ENCODE measurements at regions not wholly inside any gene's neighbourhood (a gene's known extent, or its start where the extent isn't known, plus 50 kb on each side); places are given as distances from the start of the nearest gene placed in this dataset.

DNA sequence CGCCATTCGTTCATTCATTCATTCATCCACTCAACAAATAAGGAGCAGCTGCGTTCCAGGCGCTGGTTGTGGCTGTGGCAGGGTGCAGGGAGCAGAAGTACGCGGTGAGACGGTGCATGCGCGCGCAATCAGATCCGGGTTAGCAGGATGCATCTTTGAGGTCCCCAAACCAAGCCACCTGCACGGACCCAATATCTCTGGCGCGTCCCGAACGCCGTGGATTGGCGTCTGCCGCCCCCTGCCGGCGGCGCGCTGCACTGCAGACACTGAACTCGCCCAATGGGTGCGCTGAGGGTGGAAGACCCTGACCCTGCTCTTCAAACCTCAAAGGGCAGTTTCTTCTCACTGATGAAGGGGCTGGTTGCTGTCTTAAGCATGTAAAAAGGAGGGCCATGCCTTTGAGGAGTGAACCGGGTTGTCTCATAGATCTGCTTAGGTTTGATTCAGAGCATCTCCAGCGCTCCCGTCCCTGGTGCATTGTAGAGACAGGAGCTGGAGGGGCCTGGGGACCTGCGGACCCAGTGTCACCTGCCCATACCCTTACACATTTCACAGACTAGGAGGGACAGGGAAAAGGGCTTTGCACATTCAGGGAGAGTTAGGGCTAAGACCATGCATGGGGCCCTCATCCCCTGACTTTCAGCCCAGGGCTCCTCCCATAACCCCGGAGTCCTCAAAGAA, 102.5 kb downstream of the RAMP3 start:
- Histone ChIP-seq H3K27ac (ENCODE audit: insufficient read depth, low read length) (no peak overlapping the region), H3K9me3 (ENCODE audit: control insufficient read depth, insufficient read depth, low read depth, low read length) (no peaks in the 10 kb centered on the region), H4K20me1 (ENCODE audit: control insufficient read depth, extremely low read depth, insufficient read depth, low read length) (no peaks in the 10 kb centered on the region), H3K4me2 (ENCODE audit: extremely low read depth, insufficient read depth, low read length) (no peak overlapping the region), H3K36me3 (ENCODE audit: control insufficient read depth, insufficient read depth, low read length) (no peaks in the 10 kb centered on the region), H3K27me3 (ENCODE audit: control insufficient read depth, insufficient read depth, low read length) (peaks cover 3% of the 10 kb centered on the region), H2AFZ (ENCODE audit: low read length) (no peak overlapping the region), H3K9ac (ENCODE audit: insufficient read depth, low read length) (no peak overlapping the region), H3K79me2 (ENCODE audit: control insufficient read depth, insufficient read depth, low read length) (no peaks in the 10 kb centered on the region), H3K4me1 (ENCODE audit: control insufficient read depth, extremely low read depth, insufficient read depth, low read length) (no peaks in the 10 kb centered on the region), H3K4me3 (replicated peaks in 1 of 4; ENCODE audit: control extremely low read depth in 1 of 4, insufficient read depth in 1 of 4, low read depth in 3 of 4, low read length in 4 of 4) (no peak overlapping the region)
- peak; percentile 3 to 18 for DNase-seq (ENCODE audit: low read depth in 2 of 2)
- TF ChIP-seq, protein P1, sequence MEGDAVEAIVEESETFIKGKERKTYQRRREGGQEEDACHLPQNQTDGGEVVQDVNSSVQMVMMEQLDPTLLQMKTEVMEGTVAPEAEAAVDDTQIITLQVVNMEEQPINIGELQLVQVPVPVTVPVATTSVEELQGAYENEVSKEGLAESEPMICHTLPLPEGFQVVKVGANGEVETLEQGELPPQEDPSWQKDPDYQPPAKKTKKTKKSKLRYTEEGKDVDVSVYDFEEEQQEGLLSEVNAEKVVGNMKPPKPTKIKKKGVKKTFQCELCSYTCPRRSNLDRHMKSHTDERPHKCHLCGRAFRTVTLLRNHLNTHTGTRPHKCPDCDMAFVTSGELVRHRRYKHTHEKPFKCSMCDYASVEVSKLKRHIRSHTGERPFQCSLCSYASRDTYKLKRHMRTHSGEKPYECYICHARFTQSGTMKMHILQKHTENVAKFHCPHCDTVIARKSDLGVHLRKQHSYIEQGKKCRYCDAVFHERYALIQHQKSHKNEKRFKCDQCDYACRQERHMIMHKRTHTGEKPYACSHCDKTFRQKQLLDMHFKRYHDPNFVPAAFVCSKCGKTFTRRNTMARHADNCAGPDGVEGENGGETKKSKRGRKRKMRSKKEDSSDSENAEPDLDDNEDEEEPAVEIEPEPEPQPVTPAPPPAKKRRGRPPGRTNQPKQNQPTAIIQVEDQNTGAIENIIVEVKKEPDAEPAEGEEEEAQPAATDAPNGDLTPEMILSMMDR (conservative IDR thresholded peaks at IDR 0.05 in 1 of 2, IDR thresholded peaks at IDR 0.05 in 1 of 2; ENCODE audit: low read depth in 1 of 2, low read length in 2 of 2) = peak; percentile 96 to 99
- TF ChIP-seq EZH2 (IDR thresholded peaks at IDR 0.05; ENCODE audit: low read length, missing control alignments) = no peak

DNA sequence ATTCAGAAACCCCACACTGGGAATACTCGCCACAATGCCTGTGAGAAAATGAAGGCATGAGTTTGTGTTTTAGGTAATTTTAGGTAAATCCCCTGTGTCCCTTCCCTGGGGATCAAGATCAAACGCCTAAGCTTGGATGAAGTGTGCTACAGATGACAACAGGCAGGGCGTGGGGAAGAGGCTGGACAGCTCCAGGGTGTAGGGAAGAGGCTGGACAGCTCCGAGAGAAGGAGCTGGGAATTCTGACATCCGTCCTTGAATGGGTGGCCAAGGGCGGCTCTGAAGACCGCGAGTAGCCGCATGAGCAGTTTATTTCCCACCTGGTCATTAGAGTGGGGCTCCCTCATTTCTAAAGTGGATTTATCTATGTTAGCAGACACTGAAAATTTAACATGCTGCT, 109.7 kb downstream of the RAMP3 start:
- no peak for TF ChIP-seq EZH2 (IDR thresholded peaks at IDR 0.05; ENCODE audit: low read length, missing control alignments)
- TF ChIP-seq, protein P1 (conservative IDR thresholded peaks at IDR 0.05 in 1 of 2, IDR thresholded peaks at IDR 0.05 in 1 of 2; ENCODE audit: low read depth in 1 of 2, low read length in 2 of 2) = no peak
- DNase-seq (ENCODE audit: low read depth in 2 of 2) = peak in 1 of 2 donors; percentile 1
- H3K27me3 ChIP-seq (ENCODE audit: control insufficient read depth, insufficient read depth, low read length) = peaks cover 5% of the 10 kb centered on the region
- H3K27ac ChIP-seq (ENCODE audit: insufficient read depth, low read length) = no peak overlapping the region
- H3K9me3 ChIP-seq (ENCODE audit: control insufficient read depth, insufficient read depth, low read depth, low read length) = no peaks in the 10 kb centered on the region
- H3K4me3 ChIP-seq (replicated peaks in 1 of 4; ENCODE audit: control extremely low read depth in 1 of 4, insufficient read depth in 1 of 4, low read depth in 3 of 4, low read length in 4 of 4) = no peak overlapping the region
- no peaks in the 10 kb centered on the region for H3K36me3 ChIP-seq (ENCODE audit: control insufficient read depth, insufficient read depth, low read length)
- H3K4me1 ChIP-seq (ENCODE audit: control insufficient read depth, extremely low read depth, insufficient read depth, low read length) = no peaks in the 10 kb centered on the region
- no peak overlapping the region for H3K4me2 ChIP-seq (ENCODE audit: extremely low read depth, insufficient read depth, low read length)
- H4K20me1 ChIP-seq (ENCODE audit: control insufficient read depth, extremely low read depth, insufficient read depth, low read length) = no peaks in the 10 kb centered on the region
- H3K79me2 ChIP-seq (ENCODE audit: control insufficient read depth, insufficient read depth, low read length) = no peaks in the 10 kb centered on the region
- no peak overlapping the region for H3K9ac ChIP-seq (ENCODE audit: insufficient read depth, low read length)
- no peak overlapping the region for H2AFZ ChIP-seq (ENCODE audit: low read length)

DNA sequence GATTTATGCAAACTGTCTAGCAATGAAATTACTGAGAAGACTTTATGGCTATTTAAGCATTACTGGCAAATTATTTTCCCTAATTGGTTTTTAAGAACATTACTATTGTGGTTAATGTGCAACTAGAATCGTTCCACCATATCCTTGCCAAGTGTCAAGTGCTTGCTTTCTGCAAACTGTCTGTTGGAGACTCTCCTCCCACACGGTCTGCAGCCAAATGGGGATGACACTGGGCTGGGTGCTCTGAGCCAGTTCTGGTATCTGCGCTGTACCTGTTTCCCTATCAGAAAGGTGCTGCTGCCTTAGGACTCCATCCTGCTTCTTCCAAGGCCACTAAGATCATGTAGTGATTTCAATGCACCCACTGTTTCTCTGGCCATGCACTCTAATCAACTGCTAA, 110.4 kb downstream of the RAMP3 start:
- H3K9me3 ChIP-seq (ENCODE audit: control insufficient read depth, insufficient read depth, low read depth, low read length) = no peaks in the 10 kb centered on the region
- peaks cover 5% of the 10 kb centered on the region for H3K27me3 ChIP-seq (ENCODE audit: control insufficient read depth, insufficient read depth, low read length)
- H3K9ac ChIP-seq (ENCODE audit: insufficient read depth, low read length) = no peak overlapping the region
- H3K4me1 ChIP-seq (ENCODE audit: control insufficient read depth, extremely low read depth, insufficient read depth, low read length) = no peaks in the 10 kb centered on the region
- H3K4me3 ChIP-seq (replicated peaks in 1 of 4; ENCODE audit: control extremely low read depth in 1 of 4, insufficient read depth in 1 of 4, low read depth in 3 of 4, low read length in 4 of 4) = no peak overlapping the region
- no peak overlapping the region for H3K27ac ChIP-seq (ENCODE audit: insufficient read depth, low read length)
- no peak for DNase-seq (ENCODE audit: low read depth in 2 of 2)
- H2AFZ ChIP-seq (ENCODE audit: low read length) = no peak overlapping the region
- no peaks in the 10 kb centered on the region for H3K36me3 ChIP-seq (ENCODE audit: control insufficient read depth, insufficient read depth, low read length)
- H3K4me2 ChIP-seq (ENCODE audit: extremely low read depth, insufficient read depth, low read length) = no peak overlapping the region
- H4K20me1 ChIP-seq (ENCODE audit: control insufficient read depth, extremely low read depth, insufficient read depth, low read length) = no peaks in the 10 kb centered on the region
- no peaks in the 10 kb centered on the region for H3K79me2 ChIP-seq (ENCODE audit: control insufficient read depth, insufficient read depth, low read length)
- TF ChIP-seq, protein P1 (conservative IDR thresholded peaks at IDR 0.05 in 1 of 2, IDR thresholded peaks at IDR 0.05 in 1 of 2; ENCODE audit: low read depth in 1 of 2, low read length in 2 of 2) = no peak
- TF ChIP-seq EZH2 (IDR thresholded peaks at IDR 0.05; ENCODE audit: low read length, missing control alignments) = no peak

Measured in fibroblast of lung (primary cell).